Parathyroid adenoma (tissue), 2 donors: ENCODE measurements at regions not wholly inside any gene's neighbourhood (a gene's known extent, or its start where the extent isn't known, plus 50 kb on each side); places are given as distances from the start of the nearest gene placed in this dataset.

Experiments used
- H2AFZ ChIP-seq: fragments of 300-600 bp; sonication (generic); one replicate; pipeline ENCODE4 v1.7.0; 2017; ENCODE audit warnings: antibody characterized with exemption, mild to moderate bottlenecking
- H3K27ac ChIP-seq: fragments of 300-600 bp; sonication (generic); one replicate; pipeline ENCODE4 v1.7.0; 2017
- H3K27me3 ChIP-seq: fragments of 300-600 bp; sonication (generic); one replicate; pipeline ENCODE4 v1.7.0; 2017; ENCODE audit warnings: low read length; ENCODE audit not compliant: control insufficient read depth, insufficient read depth
- H3K36me3 ChIP-seq: fragments of 300-600 bp; sonication (generic); one replicate; pipeline ENCODE4 v1.7.0; 2017; ENCODE audit warnings: low read length; ENCODE audit not compliant: control insufficient read depth, insufficient read depth
- H3K4me1 ChIP-seq: fragments of 300-600 bp; sonication (generic); one replicate; pipeline ENCODE4 v1.7.0; 2017; ENCODE audit warnings: control low read depth
- H3K4me2 ChIP-seq: fragments of 300-600 bp; sonication (generic); one replicate; pipeline ENCODE4 v1.7.0; 2017; ENCODE audit warnings: low read length
- H3K4me3 ChIP-seq: fragments of 300-600 bp; sonication (generic); one replicate; pipeline ENCODE4 v1.7.0; 2017; ENCODE audit warnings: low read depth, low read length
- H3K79me2 ChIP-seq: fragments of 300-600 bp; sonication (generic); one replicate; pipeline ENCODE4 v1.7.0; 2017; ENCODE audit warnings: control low read depth
- H3K9ac ChIP-seq: fragments of 300-600 bp; sonication (generic); one replicate; pipeline ENCODE4 v1.7.0; 2017; ENCODE audit warnings: mild to moderate bottlenecking
- H3K9me3 ChIP-seq: fragments of 300-600 bp; sonication (generic); one replicate; pipeline ENCODE4 v1.7.0; 2017; ENCODE audit warnings: low read length; ENCODE audit not compliant: control insufficient read depth
- TF ChIP-seq, protein P1 (sequence below): fragments of 300-600 bp; sonication (generic); IDR thresholded peaks from one replicate; pipeline ENCODE4 v1.7.0; 2017; ENCODE audit warnings: antibody characterized with exemption, mild to moderate bottlenecking
- donor health status: primary hyperparathyroidism.

DNA sequence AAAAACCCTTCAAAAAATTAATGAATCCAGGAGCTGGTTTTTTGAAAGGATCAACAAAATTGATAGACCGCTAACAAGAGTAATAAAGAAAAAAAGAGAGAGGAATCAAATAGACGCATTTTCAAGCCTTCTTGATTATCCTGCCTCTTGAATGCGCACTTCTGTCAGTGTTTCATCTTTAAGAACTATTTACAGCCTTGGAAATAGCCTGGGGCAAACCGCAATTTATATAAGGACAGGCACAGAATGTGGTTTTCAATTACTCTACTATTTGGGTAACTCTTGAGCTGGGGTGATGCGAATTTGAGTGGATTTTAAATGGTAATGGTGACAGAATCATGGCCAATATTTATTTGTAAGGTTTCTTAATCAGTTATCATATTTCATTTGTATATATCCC is 179.1 kb upstream of the OTX2 start:
- no peak overlapping the region for H3K4me3 ChIP-seq

DNA sequence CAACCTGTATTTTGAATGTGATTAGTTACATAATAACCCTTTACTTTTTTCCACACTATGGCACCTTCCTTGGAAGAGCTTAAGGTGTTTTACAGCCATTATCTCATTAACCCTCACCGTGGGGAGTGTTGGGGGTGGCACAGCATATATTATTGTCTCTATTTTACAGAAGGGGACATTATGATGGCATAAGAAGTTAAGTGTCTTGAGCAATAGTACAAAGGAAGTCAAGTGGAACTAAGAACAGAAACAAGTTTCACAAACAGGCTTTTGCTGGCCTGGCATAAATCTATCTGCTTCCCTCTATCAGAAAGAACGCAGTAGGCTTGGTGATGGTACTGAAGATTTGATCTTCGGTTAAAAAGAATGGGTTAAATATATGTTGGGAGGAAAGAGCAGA is 169.7 kb upstream of the OTX2 start:
- Histone ChIP-seq H3K4me3 (no peak overlapping the region), H3K9ac (no peak overlapping the region), H3K27ac (no peak overlapping the region), H2AFZ (no peak overlapping the region), H3K27me3 (no peaks in the 10 kb centered on the region), H3K4me2 (no peak overlapping the region), H3K36me3 (no peaks in the 10 kb centered on the region), H3K9me3 (no peaks in the 10 kb centered on the region), H3K4me1 (no peaks in the 10 kb centered on the region), H3K79me2 (no peaks in the 10 kb centered on the region)
- TF ChIP-seq, protein P1, sequence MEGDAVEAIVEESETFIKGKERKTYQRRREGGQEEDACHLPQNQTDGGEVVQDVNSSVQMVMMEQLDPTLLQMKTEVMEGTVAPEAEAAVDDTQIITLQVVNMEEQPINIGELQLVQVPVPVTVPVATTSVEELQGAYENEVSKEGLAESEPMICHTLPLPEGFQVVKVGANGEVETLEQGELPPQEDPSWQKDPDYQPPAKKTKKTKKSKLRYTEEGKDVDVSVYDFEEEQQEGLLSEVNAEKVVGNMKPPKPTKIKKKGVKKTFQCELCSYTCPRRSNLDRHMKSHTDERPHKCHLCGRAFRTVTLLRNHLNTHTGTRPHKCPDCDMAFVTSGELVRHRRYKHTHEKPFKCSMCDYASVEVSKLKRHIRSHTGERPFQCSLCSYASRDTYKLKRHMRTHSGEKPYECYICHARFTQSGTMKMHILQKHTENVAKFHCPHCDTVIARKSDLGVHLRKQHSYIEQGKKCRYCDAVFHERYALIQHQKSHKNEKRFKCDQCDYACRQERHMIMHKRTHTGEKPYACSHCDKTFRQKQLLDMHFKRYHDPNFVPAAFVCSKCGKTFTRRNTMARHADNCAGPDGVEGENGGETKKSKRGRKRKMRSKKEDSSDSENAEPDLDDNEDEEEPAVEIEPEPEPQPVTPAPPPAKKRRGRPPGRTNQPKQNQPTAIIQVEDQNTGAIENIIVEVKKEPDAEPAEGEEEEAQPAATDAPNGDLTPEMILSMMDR: no peak

More for the DNA sequence above, 179.1 kb upstream of the OTX2 start:
- Histone ChIP-seq H3K9ac (no peak overlapping the region), H3K9me3 (no peaks in the 10 kb centered on the region), H3K27me3 (no peaks in the 10 kb centered on the region), H3K4me2 (no peak overlapping the region), H3K36me3 (no peaks in the 10 kb centered on the region), H2AFZ (no peak overlapping the region), H3K4me1 (no peaks in the 10 kb centered on the region), H3K27ac (no peak overlapping the region), H3K79me2 (no peaks in the 10 kb centered on the region)
- TF ChIP-seq, protein P1: no peak

DNA sequence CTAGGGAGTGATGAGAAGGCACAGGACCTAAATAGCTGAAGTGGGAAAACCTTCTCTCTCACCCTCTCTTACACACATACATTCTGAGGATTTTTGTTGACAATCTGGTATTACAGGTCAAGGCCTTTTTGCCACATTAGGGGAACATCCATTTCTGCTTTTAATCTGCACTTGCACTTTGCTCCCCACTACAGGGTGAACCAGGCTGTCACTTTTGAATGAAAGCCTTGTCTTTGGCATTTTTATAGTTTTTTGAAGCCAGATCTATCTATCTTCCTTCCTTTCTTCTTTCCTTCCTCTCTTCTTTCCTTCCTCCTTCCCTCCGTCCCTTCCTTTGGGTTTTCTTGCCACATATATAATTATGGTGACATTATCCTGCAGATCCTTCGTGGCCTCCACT is 165.9 kb upstream of the OTX2 start:
- H3K4me2 ChIP-seq: no peak overlapping the region
- H3K27me3 ChIP-seq: no peaks in the 10 kb centered on the region
- no peak overlapping the region for H3K4me3 ChIP-seq
- H3K79me2 ChIP-seq: no peaks in the 10 kb centered on the region
- H3K9me3 ChIP-seq: no peaks in the 10 kb centered on the region
- TF ChIP-seq, protein P1: no peak
- no peak overlapping the region for H3K9ac ChIP-seq
- no peaks in the 10 kb centered on the region for H3K4me1 ChIP-seq
- H2AFZ ChIP-seq: no peak overlapping the region
- no peak overlapping the region for H3K27ac ChIP-seq
- H3K36me3 ChIP-seq: no peaks in the 10 kb centered on the region

DNA sequence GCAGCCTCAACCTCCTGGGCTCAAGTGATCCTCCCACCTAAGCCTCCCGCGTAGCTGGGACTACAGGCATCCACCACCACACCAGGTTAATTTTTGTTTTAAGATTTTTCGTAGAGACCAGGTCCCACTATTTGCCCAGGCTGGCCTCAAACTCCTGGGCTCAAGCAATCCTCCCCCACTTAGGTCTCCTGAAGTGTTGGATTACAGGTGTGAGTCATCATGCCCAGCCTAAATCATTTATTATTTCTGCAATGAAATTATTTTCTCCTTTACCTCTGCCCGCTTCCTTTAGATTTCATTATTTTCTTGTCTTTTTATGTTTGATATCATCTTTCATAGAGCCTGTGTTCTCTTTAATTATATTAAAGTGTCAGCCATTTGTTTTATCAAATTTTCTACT is 165.2 kb upstream of the OTX2 start:
- H3K9me3 ChIP-seq: no peaks in the 10 kb centered on the region
- H3K4me3 ChIP-seq: no peak overlapping the region
- H3K27ac ChIP-seq: no peak overlapping the region
- no peak overlapping the region for H3K9ac ChIP-seq
- TF ChIP-seq, protein P1: no peak
- no peaks in the 10 kb centered on the region for H3K79me2 ChIP-seq
- no peaks in the 10 kb centered on the region for H3K4me1 ChIP-seq
- H3K4me2 ChIP-seq: no peak overlapping the region
- no peaks in the 10 kb centered on the region for H3K27me3 ChIP-seq
- H2AFZ ChIP-seq: no peak overlapping the region
- H3K36me3 ChIP-seq: no peaks in the 10 kb centered on the region

DNA sequence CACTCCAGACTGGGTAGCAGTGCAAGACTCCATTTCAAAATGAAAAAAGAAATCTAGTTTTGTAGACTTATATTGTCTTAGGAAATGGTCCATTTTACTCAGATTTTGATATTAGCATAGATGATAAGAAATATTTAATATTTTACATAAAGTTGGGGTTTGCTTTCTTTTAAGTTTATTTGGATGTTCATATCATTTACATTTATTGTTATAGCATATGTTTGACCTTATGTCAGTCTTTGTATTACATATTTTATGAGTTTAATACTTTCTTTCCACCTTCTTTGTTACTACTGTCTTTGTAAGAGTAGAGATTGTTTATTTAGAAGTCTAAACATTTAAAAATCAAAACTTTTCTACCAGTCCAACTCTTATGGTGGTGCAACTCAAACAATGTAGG is 162.7 kb upstream of the OTX2 start:
- no peaks in the 10 kb centered on the region for H3K9me3 ChIP-seq
- TF ChIP-seq, protein P1: no peak
- no peaks in the 10 kb centered on the region for H3K79me2 ChIP-seq
- no peak overlapping the region for H3K9ac ChIP-seq
- H3K27ac ChIP-seq: no peak overlapping the region
- H3K36me3 ChIP-seq: no peaks in the 10 kb centered on the region
- H3K27me3 ChIP-seq: no peaks in the 10 kb centered on the region
- no peak overlapping the region for H2AFZ ChIP-seq
- H3K4me2 ChIP-seq: no peak overlapping the region
- H3K4me1 ChIP-seq: no peaks in the 10 kb centered on the region
- H3K4me3 ChIP-seq: no peak overlapping the region
